Prostate gland (tissue), 2 donors: ENCODE measurements at regions not wholly inside any gene's neighbourhood (a gene's known extent, or its start where the extent isn't known, plus 50 kb on each side); places are given as distances from the start of the nearest gene placed in this dataset.

Experiments used
- POLR2A ChIP-seq: fragments of 450-650 bp; IDR thresholded peaks from one replicate; pipeline ENCODE4 v1.6.1; 2016; ENCODE audit warnings: antibody characterized with exemption, mild to moderate bottlenecking
- POLR2AphosphoS5 ChIP-seq: sonication (generic); formaldehyde crosslinking; IDR thresholded peaks from one replicate; pipeline ENCODE4 v1.6.1; 2017; ENCODE audit warnings: antibody characterized with exemption
- TF ChIP-seq, protein P1 (sequence below), 4 experiments: fragments of 200-600 bp in 2 of 4; fragments of 450-650 bp in 2 of 4; sonication (generic) in 2 of 4; IDR thresholded peaks; 1 replicate in 3 of 4; 2 replicates in 1 of 4; pipeline ENCODE4 v1.5.1; 2016 to 2019; ENCODE audit warnings: antibody characterized with exemption in 4 of 4, mild to moderate bottlenecking in 2 of 4, moderate library complexity in 2 of 4

DNA sequence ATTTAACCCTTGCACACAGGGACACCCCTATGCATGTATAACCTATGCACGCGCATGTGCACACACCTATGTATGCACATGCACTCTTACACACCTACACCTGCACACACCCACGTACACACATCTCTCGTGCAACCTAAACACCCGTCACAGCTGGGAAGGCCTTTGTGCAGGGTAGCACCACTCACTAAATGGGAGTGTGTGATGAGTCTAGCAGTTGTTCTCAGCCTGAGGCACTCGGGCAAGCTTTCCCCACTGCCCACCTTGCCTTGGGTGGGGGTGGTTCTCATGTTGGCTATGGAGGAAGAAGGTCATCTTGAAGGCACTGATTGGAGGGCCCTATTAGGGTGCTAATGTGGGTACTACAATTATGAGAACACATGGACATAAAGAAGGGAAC is 85.8 kb downstream of the DLL1 start:
- TF ChIP-seq, protein P1, sequence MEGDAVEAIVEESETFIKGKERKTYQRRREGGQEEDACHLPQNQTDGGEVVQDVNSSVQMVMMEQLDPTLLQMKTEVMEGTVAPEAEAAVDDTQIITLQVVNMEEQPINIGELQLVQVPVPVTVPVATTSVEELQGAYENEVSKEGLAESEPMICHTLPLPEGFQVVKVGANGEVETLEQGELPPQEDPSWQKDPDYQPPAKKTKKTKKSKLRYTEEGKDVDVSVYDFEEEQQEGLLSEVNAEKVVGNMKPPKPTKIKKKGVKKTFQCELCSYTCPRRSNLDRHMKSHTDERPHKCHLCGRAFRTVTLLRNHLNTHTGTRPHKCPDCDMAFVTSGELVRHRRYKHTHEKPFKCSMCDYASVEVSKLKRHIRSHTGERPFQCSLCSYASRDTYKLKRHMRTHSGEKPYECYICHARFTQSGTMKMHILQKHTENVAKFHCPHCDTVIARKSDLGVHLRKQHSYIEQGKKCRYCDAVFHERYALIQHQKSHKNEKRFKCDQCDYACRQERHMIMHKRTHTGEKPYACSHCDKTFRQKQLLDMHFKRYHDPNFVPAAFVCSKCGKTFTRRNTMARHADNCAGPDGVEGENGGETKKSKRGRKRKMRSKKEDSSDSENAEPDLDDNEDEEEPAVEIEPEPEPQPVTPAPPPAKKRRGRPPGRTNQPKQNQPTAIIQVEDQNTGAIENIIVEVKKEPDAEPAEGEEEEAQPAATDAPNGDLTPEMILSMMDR (IDR thresholded peaks at IDR 0.05) = no peak
- TF ChIP-seq POLR2A (no peak), POLR2AphosphoS5 (no peak)
